Activated naive CD4-positive, alpha-beta T cell treated with anti-CD3 and anti-CD28 coated beads, Interleukin-2, amount 50 U/mL, for 16 hours (primary cell): ENCODE measurements at regions not wholly inside any gene's neighbourhood (a gene's known extent, or its start where the extent isn't known, plus 50 kb on each side); places are given as distances from the start of the nearest gene placed in this dataset.

Experiments
- DNase-seq: peaks from one replicate; pipeline ENCODE4 v3.0.0-alpha.2; 2020

GRCh38 chr11:119545978-119546915, 123.3 kb upstream of the THY1 start:
- no peak for DNase-seq

- DNase-seq: no peak
Observed at GRCh38 chr11:119540370-119541125, 117.6 kb upstream of the THY1 start.

GRCh38 chr11:119539583-119539982, 116.6 kb upstream of the THY1 start:
- no peak for DNase-seq

GRCh38 chr11:119538753-119539152, 115.8 kb upstream of the THY1 start:
- no peak for DNase-seq

GRCh38 chr11:119537306-119538253, 114.6 kb upstream of the THY1 start:
- no peak for DNase-seq

GRCh38 chr11:119536801-119537200, 113.8 kb upstream of the THY1 start:
- no peak for DNase-seq

- DNase-seq: peak; percentile 54
Observed at GRCh38 chr11:119533921-119534736, 111.2 kb upstream of the THY1 start.

- DNase-seq: no peak
Observed at GRCh38 chr11:119533462-119533861, 110.5 kb upstream of the THY1 start.

GRCh38 chr11:119532551-119532950, 109.6 kb upstream of the THY1 start:
- no peak for DNase-seq

- DNase-seq: no peak
Observed at GRCh38 chr11:119531623-119532022, 108.7 kb upstream of the THY1 start.

GRCh38 chr11:119531056-119531455, 108.1 kb upstream of the THY1 start:
- DNase-seq: no peak

- no peak for DNase-seq
Observed at GRCh38 chr11:119530509-119530908, 107.5 kb upstream of the THY1 start.

- DNase-seq: no peak
Observed at GRCh38 chr11:119529936-119530335, 107.0 kb upstream of the THY1 start.

GRCh38 chr11:119529063-119529845, 106.3 kb upstream of the THY1 start:
- no peak for DNase-seq

- DNase-seq: no peak
Observed at GRCh38 chr11:119525867-119526196, 102.9 kb upstream of the THY1 start.

- DNase-seq: no peak
Observed at GRCh38 chr11:119525180-119525866, 102.4 kb upstream of the THY1 start.

GRCh38 chr11:119523539-119524157, 100.7 kb upstream of the THY1 start:
- DNase-seq: no peak

GRCh38 chr11:119522609-119523008, 99.6 kb upstream of the THY1 start:
- no peak for DNase-seq

GRCh38 chr11:119521551-119521950, 98.6 kb upstream of the THY1 start:
- no peak for DNase-seq

GRCh38 chr11:119520966-119521365, 98.0 kb upstream of the THY1 start:
- DNase-seq: no peak
